Tibial artery (tissue), 4 donors: ENCODE measurements at regions not wholly inside any gene's neighbourhood (a gene's known extent, or its start where the extent isn't known, plus 50 kb on each side); places are given as distances from the start of the nearest gene placed in this dataset.

Experiments used
- DNase-seq, 2 donors: peaks; one replicate each; pipeline ENCODE4 v3.0.0-alpha.2; 2019
- H3K27ac ChIP-seq, 2 donors: fragments of 200-600 bp; sonication (generic) in 1 of 2; 1 replicate in 1 of 2; 2 replicates in 1 of 2; pipeline ENCODE4 v1.5.1; 2018 to 2019; ENCODE audit warnings: mild to moderate bottlenecking in 1 of 2
- H3K27me3 ChIP-seq, 2 donors: fragments of 200-600 bp; sonication (generic) in 1 of 2; one replicate each; pipeline versions ENCODE4 v1.5.1 to v1.6.0; 2016 to 2019
- H3K36me3 ChIP-seq, 3 donors: fragments of 200-600 bp; sonication (generic) in 2 of 3; one replicate each; pipeline ENCODE4 v1.5.1; 2016 to 2019; ENCODE audit warnings: mild to moderate bottlenecking in 2 of 3
- H3K4me1 ChIP-seq, 4 donors: fragments of 200-600 bp; sonication (generic) in 2 of 4; 1 replicate in 3 of 4; 2 replicates in 1 of 4; pipeline ENCODE4 v1.5.1; 2016 to 2019
- H3K4me3 ChIP-seq, 2 donors: fragments of 200-600 bp; sonication (generic) in 1 of 2; 1 replicate in 1 of 2; 2 replicates in 1 of 2; pipeline ENCODE4 v1.5.1; 2018 to 2019; ENCODE audit warnings: mild to moderate bottlenecking in 2 of 2
- H3K9me3 ChIP-seq, 3 donors: fragments of 200-600 bp; sonication (generic) in 1 of 3; one replicate each; pipeline ENCODE4 v1.5.1; 2016 to 2019
- intact Hi-C: fragments of 100-400 bp; cut with DNase I; formaldehyde crosslinking; loops from one replicate; pipeline ENCODE4 v1.15.0; 2023; ENCODE audit warnings: low total_unique reads
- TF ChIP-seq, protein P1 (sequence below), 2 experiments: fragments of 200-600 bp in 1 of 2; fragments of 450-650 bp in 1 of 2; IDR thresholded peaks; one replicate each; pipeline ENCODE4 v1.5.1; 2017 to 2019; ENCODE audit warnings: antibody characterized with exemption in 2 of 2, mild to moderate bottlenecking in 1 of 2, moderate library complexity in 1 of 2

DNA sequence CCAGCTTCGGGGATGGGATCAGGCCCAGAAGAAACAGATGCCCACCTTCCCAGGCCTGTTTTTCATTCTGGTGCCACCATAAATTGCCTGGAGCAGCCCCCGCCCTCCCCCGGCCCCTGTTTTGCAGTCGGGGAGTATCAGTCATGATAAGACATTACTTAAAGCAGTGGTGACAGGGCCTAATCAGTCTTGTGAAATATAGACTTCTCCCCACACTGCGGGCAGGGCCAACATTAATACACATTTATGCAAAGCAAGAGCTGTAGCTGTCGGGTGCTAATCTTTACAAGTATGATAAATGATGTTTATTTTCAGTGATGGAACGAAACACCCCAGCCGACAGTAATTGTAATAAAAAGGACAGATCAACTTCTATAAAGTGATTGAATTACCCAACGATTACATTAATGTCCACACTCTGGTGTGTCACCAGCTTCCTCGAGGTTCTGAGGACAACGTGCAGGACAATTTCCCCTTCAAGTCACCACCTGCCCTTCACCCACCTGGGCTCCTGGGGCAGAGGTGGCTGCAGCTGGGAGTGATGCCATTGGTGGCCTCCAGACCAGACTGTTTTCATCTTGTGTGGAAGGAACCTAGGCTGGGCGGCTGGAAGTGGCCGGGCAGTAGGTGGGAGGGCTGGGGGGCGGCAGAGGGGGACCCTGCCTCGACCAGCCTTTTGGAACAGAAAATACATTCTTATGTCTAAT, 226.0 kb downstream of the TFCP2L1 start:
- no peaks in the 10 kb centered on the region for H3K36me3 ChIP-seq
- H3K4me3 ChIP-seq = no peak overlapping the region
- H3K4me1 ChIP-seq = no peaks in the 10 kb centered on the region
- no peak for DNase-seq
- H3K27me3 ChIP-seq = peaks cover 0 to 8% of the 10 kb centered on the region in 2 donors
- intact Hi-C loops = no loop called here
- no peak overlapping the region for H3K27ac ChIP-seq
- TF ChIP-seq, protein P1, sequence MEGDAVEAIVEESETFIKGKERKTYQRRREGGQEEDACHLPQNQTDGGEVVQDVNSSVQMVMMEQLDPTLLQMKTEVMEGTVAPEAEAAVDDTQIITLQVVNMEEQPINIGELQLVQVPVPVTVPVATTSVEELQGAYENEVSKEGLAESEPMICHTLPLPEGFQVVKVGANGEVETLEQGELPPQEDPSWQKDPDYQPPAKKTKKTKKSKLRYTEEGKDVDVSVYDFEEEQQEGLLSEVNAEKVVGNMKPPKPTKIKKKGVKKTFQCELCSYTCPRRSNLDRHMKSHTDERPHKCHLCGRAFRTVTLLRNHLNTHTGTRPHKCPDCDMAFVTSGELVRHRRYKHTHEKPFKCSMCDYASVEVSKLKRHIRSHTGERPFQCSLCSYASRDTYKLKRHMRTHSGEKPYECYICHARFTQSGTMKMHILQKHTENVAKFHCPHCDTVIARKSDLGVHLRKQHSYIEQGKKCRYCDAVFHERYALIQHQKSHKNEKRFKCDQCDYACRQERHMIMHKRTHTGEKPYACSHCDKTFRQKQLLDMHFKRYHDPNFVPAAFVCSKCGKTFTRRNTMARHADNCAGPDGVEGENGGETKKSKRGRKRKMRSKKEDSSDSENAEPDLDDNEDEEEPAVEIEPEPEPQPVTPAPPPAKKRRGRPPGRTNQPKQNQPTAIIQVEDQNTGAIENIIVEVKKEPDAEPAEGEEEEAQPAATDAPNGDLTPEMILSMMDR (IDR thresholded peaks at IDR 0.05) = no peak
- no peaks in the 10 kb centered on the region for H3K9me3 ChIP-seq

DNA sequence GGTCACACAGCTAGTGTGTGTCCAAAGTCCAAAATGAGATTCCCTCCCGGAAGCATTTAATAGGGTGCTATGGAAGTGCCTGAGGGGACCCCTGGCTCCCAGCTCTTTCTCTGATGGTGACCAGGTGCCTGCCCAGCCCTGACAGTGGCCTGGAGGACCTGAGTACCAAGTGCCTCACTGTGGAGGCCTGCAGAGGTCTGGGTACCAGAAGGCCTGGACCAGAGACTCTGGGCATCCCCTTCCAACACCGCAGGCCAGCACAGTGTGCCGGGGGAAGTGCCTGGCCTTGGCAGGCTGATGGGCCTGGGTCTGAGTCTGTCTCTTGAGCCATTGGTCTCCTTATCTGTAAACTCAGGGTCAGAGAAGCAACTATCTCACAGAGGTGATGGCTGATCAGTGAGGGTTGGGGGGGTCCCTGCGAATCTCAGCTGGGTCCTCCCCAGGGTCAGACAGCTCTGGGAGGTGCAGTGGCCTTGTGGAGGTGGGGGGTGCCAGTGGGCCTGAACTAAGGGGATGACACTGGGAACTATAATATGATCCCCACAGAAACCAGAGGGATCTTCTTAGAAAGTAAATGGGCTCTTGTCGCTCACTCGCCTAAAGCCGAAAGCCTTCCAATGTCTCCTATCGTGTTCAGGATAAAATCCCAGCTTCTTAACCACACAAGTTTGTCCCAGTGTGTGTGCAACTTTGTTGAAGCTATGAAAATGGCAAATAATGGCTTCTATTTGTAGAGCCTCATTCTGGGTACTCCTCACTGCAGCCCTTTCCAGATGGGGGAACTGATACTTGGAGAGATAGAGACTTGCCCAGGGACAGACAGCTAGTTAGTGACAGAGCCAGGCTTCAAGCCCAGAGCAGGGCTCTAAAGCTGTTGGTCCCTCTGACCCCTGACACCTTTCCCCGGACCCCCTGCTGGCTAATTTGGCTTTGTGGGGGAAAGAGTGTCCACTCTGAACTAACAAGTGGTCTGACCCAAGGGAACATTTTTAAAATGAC, 225.1 kb downstream of the TFCP2L1 start:
- Histone ChIP-seq H3K4me3 (no peak overlapping the region), H3K4me1 (no peaks in the 10 kb centered on the region), H3K27ac (no peak overlapping the region), H3K36me3 (no peaks in the 10 kb centered on the region), H3K27me3 (peaks cover 0 to 14% of the 10 kb centered on the region in 2 donors), H3K9me3 (no peaks in the 10 kb centered on the region)
- no peak for DNase-seq
- intact Hi-C loops = loop anchor here (10.0 kb wide), 1 partner anchor 105 kb away; no protein-coding TSS in a partner anchor
- TF ChIP-seq, protein P1 (IDR thresholded peaks at IDR 0.05) = no peak

DNA sequence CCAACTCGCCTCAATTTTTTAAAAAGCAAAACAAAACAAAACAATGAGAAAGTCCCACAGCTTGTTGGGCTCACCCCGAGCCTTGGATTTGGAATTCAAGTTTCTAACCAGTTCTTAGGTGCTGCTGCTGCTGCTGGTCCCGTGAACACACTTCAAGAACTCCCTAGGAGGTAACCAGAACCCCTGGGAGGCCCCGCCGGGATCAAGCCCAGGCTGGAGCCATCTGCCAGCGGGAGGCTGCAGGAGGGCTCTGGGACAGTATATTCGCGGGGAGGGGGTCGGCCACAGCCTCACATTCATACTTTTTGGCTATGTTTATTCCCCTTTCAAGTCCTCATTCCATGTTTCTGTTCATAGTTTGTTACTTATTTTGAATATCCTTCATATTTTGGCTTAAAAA, 223.4 kb downstream of the TFCP2L1 start:
- no peaks in the 10 kb centered on the region for H3K36me3 ChIP-seq
- H3K4me3 ChIP-seq = no peak overlapping the region
- H3K27me3 ChIP-seq = peaks cover 0 to 18% of the 10 kb centered on the region in 2 donors
- no peak for DNase-seq
- intact Hi-C loops = loop anchor here (10.0 kb wide), 1 partner anchor 107 kb away; no protein-coding TSS in a partner anchor
- TF ChIP-seq, protein P1 (IDR thresholded peaks at IDR 0.05) = no peak
- H3K4me1 ChIP-seq = no peaks in the 10 kb centered on the region
- no peak overlapping the region for H3K27ac ChIP-seq
- H3K9me3 ChIP-seq = no peaks in the 10 kb centered on the region

DNA sequence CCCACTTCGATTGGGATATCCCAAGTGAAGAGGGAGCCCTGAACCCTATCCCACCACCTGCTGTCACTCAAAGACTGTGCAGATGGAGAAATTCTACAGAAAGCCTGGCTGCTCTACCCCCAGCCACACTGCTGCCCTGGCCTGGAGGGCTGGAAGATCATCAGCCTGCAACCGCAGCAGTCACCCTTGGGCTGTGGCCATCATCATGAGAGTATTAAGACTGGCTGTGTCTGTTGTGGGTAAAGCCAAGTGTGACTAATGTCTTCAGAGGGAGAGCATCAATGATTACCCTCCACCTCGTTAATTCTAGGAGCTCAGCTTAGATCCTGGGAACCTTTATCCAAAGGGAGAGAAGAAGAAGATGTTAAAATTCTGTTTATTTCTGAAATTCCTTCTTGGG, 221.5 kb downstream of the TFCP2L1 start:
- Histone ChIP-seq H3K36me3 (no peaks in the 10 kb centered on the region), H3K4me3 (no peak overlapping the region), H3K27ac (no peak overlapping the region), H3K27me3 (peaks cover 0 to 18% of the 10 kb centered on the region in 2 donors), H3K4me1 (no peaks in the 10 kb centered on the region), H3K9me3 (no peaks in the 10 kb centered on the region)
- intact Hi-C loops = loop anchor here (10.0 kb wide), 1 partner anchor 109 kb away; no protein-coding TSS in a partner anchor
- TF ChIP-seq, protein P1 (IDR thresholded peaks at IDR 0.05) = no peak
- no peak for DNase-seq

DNA sequence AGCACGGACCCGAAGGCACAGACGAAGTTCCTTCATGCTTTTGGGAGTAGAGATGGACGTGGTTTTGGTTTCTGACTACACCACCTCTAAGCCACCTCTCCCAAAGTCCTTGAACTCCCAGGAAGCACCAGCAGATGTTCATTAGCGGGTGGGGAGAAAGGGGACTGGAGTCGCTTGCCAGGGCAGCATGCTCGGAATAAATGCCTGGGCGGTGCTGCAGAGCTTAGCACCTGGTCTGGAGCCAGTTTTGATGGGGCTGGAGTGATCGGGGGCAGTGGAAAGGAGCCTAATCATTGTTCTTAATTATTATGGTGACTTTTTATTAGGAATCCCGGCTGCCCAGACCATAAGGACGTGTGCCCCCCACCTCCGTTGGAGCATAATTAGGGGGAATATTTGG, 220.8 kb downstream of the TFCP2L1 start:
- H3K27ac ChIP-seq = no peak overlapping the region
- H3K4me3 ChIP-seq = no peak overlapping the region
- no peak for DNase-seq
- TF ChIP-seq, protein P1 (IDR thresholded peaks at IDR 0.05) = no peak
- H3K4me1 ChIP-seq = no peaks in the 10 kb centered on the region
- intact Hi-C loops = loop anchor here (10.0 kb wide), 1 partner anchor 109 kb away; no protein-coding TSS in a partner anchor
- H3K27me3 ChIP-seq = peaks cover 0 to 21% of the 10 kb centered on the region in 2 donors
- H3K36me3 ChIP-seq = no peaks in the 10 kb centered on the region
- no peaks in the 10 kb centered on the region for H3K9me3 ChIP-seq
